Upper lobe of left lung (tissue), 4 donors: ENCODE measurements at regions not wholly inside any gene's neighbourhood (a gene's known extent, or its start where the extent isn't known, plus 50 kb on each side); places are given as distances from the start of the nearest gene placed in this dataset.

Experiments used
- EP300 ChIP-seq, 4 donors: sonication (generic); formaldehyde crosslinking; IDR thresholded peaks; one replicate each; pipeline ENCODE4 v1.5.1; 2017; ENCODE audit warnings: antibody characterized with exemption in 4 of 4, control low read depth in 2 of 4
- POLR2A ChIP-seq, 4 donors: fragments of 450-650 bp; IDR thresholded peaks; one replicate each; pipeline ENCODE4 v1.5.1; 2016 to 2017; ENCODE audit warnings: antibody characterized with exemption in 4 of 4, mild to moderate bottlenecking in 2 of 4
- TF ChIP-seq, protein P1 (sequence below), 6 experiments: fragments of 450-650 bp in 4 of 6; fragments of 200-600 bp in 2 of 6; sonication (generic) in 2 of 6; IDR thresholded peaks; one replicate each; pipeline ENCODE4 v1.5.1; 2016 to 2019; ENCODE audit warnings: antibody characterized with exemption in 6 of 6

DNA sequence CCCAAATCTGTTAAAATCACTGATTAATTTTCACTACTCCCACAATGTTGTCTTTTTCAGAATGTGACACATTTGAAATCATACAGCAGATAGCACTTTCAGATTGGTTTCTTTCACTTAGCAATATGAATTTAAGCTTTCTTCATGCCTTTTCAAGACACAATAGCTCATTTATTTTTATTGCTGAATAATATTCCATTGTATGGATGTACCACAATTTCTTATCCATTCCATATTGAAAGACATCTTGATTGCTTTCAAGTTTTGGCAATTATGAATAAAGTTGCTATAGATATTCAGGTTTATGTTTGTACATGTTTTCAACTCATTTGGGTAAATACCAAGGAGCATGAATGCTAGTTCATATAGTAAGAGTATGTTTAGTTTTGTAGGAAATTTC is 2635.6 kb upstream of the PCDH20 start:
- TF ChIP-seq, protein P1, sequence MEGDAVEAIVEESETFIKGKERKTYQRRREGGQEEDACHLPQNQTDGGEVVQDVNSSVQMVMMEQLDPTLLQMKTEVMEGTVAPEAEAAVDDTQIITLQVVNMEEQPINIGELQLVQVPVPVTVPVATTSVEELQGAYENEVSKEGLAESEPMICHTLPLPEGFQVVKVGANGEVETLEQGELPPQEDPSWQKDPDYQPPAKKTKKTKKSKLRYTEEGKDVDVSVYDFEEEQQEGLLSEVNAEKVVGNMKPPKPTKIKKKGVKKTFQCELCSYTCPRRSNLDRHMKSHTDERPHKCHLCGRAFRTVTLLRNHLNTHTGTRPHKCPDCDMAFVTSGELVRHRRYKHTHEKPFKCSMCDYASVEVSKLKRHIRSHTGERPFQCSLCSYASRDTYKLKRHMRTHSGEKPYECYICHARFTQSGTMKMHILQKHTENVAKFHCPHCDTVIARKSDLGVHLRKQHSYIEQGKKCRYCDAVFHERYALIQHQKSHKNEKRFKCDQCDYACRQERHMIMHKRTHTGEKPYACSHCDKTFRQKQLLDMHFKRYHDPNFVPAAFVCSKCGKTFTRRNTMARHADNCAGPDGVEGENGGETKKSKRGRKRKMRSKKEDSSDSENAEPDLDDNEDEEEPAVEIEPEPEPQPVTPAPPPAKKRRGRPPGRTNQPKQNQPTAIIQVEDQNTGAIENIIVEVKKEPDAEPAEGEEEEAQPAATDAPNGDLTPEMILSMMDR (IDR thresholded peaks at IDR 0.05), result no peak
- no peak for TF ChIP-seq EP300 (IDR thresholded peaks at IDR 0.05)
- no peak for TF ChIP-seq POLR2A (IDR thresholded peaks at IDR 0.05)
